ENCODE measurements at regions not wholly inside any gene's neighbourhood (a gene's known extent, or its start where the extent isn't known, plus 50 kb on each side); places are given as distances from the start of the nearest gene placed in this dataset.

DNA sequence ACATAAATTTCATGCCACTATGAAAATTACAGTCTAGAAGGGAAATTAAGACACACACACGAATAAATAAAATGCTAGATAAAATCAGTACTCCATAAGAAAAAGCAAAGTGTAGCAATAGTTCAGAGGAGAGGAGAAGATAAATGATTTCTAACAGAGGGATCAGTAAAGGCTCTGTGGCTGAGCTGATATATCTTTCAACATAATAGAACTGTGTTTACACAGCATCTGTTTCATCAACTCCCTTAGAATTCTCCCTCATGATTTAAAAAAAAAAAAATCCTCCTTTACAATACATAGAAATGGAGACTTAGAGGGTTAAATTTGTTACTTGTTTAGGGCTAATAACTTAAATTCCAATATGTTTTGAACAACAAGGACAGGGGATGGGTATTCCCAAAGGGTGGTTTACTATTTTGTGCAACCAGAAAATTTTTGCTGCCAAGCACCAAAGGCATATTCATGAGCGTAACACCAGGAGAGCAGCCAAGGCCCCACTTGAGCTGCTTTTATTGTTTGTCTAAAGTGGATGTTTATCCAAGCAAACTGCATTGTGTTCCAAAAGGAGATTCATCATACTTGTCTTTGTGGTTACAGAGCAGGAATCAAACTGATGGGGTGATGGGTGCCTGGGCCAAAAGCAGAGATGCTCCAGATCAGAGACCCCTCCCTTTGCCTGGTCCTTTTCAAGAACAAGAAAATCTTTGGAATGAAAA, 162.7 kb downstream of the BMP4 start:
- Histone ChIP-seq H3K27me3 (no peaks in the 10 kb centered on the region), H3K4me3 (ENCODE audit: low read depth in 1 of 2, low read length in 1 of 2) (no peak overlapping the region), H3K27ac (no peak overlapping the region), H3K9me3 (no peaks in the 10 kb centered on the region), H3K36me3 (no peaks in the 10 kb centered on the region), H3K4me1 (ENCODE audit: control insufficient read depth in 1 of 2, insufficient read depth in 1 of 2, low read depth in 1 of 2, low read length in 1 of 2) (no peaks in the 10 kb centered on the region)
- TF ChIP-seq CTCF (IDR thresholded peaks at IDR 0.05), result no peak

- no peak for TF ChIP-seq CTCF (IDR thresholded peaks at IDR 0.05)
Measured at GRCh38 chr14:53792909-53793308, 163.7 kb downstream of the BMP4 start.

GRCh38 chr14:53790731-53791500, 165.7 kb downstream of the BMP4 start:
- Histone ChIP-seq H3K4me1 (ENCODE audit: control insufficient read depth in 1 of 2, insufficient read depth in 1 of 2, low read depth in 1 of 2, low read length in 1 of 2) (no peaks in the 10 kb centered on the region), H3K27ac (no peak overlapping the region), H3K9me3 (no peaks in the 10 kb centered on the region), H3K27me3 (no peaks in the 10 kb centered on the region), H3K4me3 (ENCODE audit: low read depth in 1 of 2, low read length in 1 of 2) (no peak overlapping the region), H3K36me3 (no peaks in the 10 kb centered on the region)
- TF ChIP-seq CTCF (IDR thresholded peaks at IDR 0.05), result no peak

More at GRCh38 chr14:53792909-53793308, 163.7 kb downstream of the BMP4 start:
- Histone ChIP-seq H3K36me3 (no peaks in the 10 kb centered on the region), H3K27me3 (no peaks in the 10 kb centered on the region), H3K4me3 (ENCODE audit: low read depth in 1 of 2, low read length in 1 of 2) (no peak overlapping the region), H3K4me1 (ENCODE audit: control insufficient read depth in 1 of 2, insufficient read depth in 1 of 2, low read depth in 1 of 2, low read length in 1 of 2) (no peaks in the 10 kb centered on the region), H3K27ac (no peak overlapping the region), H3K9me3 (no peaks in the 10 kb centered on the region)

- Histone ChIP-seq H3K9me3 (no peaks in the 10 kb centered on the region), H3K36me3 (no peaks in the 10 kb centered on the region), H3K4me3 (ENCODE audit: low read depth in 1 of 2, low read length in 1 of 2) (no peak overlapping the region), H3K27ac (no peak overlapping the region), H3K27me3 (no peaks in the 10 kb centered on the region), H3K4me1 (ENCODE audit: control insufficient read depth in 1 of 2, insufficient read depth in 1 of 2, low read depth in 1 of 2, low read length in 1 of 2) (no peaks in the 10 kb centered on the region)
- no peak for TF ChIP-seq CTCF (IDR thresholded peaks at IDR 0.05)
Measured at GRCh38 chr14:53788566-53788965, 168.1 kb downstream of the BMP4 start.

- H3K27me3 ChIP-seq, result no peaks in the 10 kb centered on the region
- no peak overlapping the region for H3K4me3 ChIP-seq (ENCODE audit: low read depth in 1 of 2, low read length in 1 of 2)
- no peaks in the 10 kb centered on the region for H3K36me3 ChIP-seq
- no peaks in the 10 kb centered on the region for H3K9me3 ChIP-seq
- H3K4me1 ChIP-seq (ENCODE audit: control insufficient read depth in 1 of 2, insufficient read depth in 1 of 2, low read depth in 1 of 2, low read length in 1 of 2), result no peaks in the 10 kb centered on the region
- no peak for TF ChIP-seq CTCF (IDR thresholded peaks at IDR 0.05)
- no peak overlapping the region for H3K27ac ChIP-seq
Measured at GRCh38 chr14:53786045-53786444, 170.6 kb downstream of the BMP4 start.

Measured in neutrophil (primary cell).